ENCODE measurements at regions not wholly inside any gene's neighbourhood (a gene's known extent, or its start where the extent isn't known, plus 50 kb on each side); places are given as distances from the start of the nearest gene placed in this dataset.

DNA sequence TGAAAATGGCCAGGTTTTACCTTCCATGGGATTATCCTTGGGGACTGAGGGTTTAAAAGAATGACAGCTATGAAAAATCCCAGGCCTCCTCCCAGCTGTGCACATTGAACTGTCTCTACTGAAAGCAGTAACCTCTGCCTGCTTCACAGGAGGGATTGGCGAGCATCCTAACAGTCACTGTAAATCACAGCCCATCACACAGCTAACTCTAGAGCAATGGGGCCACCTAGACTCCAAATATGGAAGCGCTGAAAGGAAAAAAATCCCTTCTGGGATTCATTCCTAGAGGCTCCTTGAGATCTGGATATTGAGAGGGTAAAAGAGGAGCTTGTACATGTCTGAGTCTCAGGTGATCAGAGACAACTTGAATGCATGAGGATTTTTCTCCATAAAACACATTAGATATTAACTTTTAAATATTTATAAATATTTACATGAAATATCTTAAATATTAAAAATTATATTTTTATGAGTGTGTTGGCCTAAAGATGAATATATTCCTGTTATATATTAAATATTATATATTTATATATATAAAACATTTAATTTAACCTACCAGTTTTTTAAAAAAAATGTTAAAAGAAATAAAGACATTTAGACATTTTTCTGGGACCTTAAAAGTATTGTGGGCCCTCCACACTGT, 133.8 kb upstream of the SLC24A2 start (continued):
- no peak for TF ChIP-seq CREB1 (IDR thresholded peaks at IDR 0.05)
- no peak for TF ChIP-seq CREB1 (CRISPR knock-in tag; IDR thresholded peaks at IDR 0.05)
- TF ChIP-seq, protein P1, sequence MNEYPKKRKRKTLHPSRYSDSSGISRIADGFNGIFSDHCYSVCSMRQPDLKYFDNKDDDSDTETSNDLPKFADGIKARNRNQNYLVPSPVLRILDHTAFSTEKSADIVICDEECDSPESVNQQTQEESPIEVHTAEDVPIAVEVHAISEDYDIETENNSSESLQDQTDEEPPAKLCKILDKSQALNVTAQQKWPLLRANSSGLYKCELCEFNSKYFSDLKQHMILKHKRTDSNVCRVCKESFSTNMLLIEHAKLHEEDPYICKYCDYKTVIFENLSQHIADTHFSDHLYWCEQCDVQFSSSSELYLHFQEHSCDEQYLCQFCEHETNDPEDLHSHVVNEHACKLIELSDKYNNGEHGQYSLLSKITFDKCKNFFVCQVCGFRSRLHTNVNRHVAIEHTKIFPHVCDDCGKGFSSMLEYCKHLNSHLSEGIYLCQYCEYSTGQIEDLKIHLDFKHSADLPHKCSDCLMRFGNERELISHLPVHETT (CRISPR knock-in tag; conservative IDR thresholded peaks at IDR 0.05 in 1 of 2, IDR thresholded peaks at IDR 0.05 in 1 of 2), result no peak
- peak in 1 of 2 experiments; percentile 42; a peak in 1 of 4 replicates for TF ChIP-seq RCOR1 (IDR thresholded peaks at IDR 0.05; ENCODE audit: borderline replicate concordance in 1 of 2, low read depth in 2 of 2, low read length in 2 of 2)
- TF ChIP-seq, protein P2, sequence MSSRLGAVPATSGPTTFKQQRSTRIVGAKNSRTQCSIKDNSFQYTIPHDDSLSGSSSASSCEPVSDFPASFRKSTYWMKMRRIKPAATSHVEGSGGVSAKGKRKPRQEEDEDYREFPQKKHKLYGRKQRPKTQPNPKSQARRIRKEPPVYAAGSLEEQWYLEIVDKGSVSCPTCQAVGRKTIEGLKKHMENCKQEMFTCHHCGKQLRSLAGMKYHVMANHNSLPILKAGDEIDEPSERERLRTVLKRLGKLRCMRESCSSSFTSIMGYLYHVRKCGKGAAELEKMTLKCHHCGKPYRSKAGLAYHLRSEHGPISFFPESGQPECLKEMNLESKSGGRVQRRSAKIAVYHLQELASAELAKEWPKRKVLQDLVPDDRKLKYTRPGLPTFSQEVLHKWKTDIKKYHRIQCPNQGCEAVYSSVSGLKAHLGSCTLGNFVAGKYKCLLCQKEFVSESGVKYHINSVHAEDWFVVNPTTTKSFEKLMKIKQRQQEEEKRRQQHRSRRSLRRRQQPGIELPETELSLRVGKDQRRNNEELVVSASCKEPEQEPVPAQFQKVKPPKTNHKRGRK (tag; IDR thresholded peaks at IDR 0.05), result no peak
- TF ChIP-seq PHB (CRISPR knock-in tag; IDR thresholded peaks at IDR 0.05), result no peak
- TF ChIP-seq ZNF124 (CRISPR knock-in tag; IDR thresholded peaks at IDR 0.05), result no peak
- no peak for TF ChIP-seq ZNF175 (CRISPR knock-in tag; IDR thresholded peaks at IDR 0.05; ENCODE audit: low read depth)
- peak; percentile 29; the same call in 1 of the 2 replicates for TF ChIP-seq STAG1 (CRISPR knock-in tag; IDR thresholded peaks at IDR 0.05; ENCODE audit: borderline replicate concordance)
- TF ChIP-seq, protein P3, sequence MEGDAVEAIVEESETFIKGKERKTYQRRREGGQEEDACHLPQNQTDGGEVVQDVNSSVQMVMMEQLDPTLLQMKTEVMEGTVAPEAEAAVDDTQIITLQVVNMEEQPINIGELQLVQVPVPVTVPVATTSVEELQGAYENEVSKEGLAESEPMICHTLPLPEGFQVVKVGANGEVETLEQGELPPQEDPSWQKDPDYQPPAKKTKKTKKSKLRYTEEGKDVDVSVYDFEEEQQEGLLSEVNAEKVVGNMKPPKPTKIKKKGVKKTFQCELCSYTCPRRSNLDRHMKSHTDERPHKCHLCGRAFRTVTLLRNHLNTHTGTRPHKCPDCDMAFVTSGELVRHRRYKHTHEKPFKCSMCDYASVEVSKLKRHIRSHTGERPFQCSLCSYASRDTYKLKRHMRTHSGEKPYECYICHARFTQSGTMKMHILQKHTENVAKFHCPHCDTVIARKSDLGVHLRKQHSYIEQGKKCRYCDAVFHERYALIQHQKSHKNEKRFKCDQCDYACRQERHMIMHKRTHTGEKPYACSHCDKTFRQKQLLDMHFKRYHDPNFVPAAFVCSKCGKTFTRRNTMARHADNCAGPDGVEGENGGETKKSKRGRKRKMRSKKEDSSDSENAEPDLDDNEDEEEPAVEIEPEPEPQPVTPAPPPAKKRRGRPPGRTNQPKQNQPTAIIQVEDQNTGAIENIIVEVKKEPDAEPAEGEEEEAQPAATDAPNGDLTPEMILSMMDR (IDR thresholded peaks at IDR 0.05 in 2 of 3, conservative IDR thresholded peaks at IDR 0.05 in 1 of 3; ENCODE audit: insufficient read depth in 2 of 3, low read depth in 1 of 3, low read length in 3 of 3), result peak; percentile 39 to 50 (median 39); a peak in 5 of 6 replicates
- no peak for TF ChIP-seq BHLHE40 (IDR thresholded peaks at IDR 0.05; ENCODE audit: low read length)
- TF ChIP-seq, protein P4, sequence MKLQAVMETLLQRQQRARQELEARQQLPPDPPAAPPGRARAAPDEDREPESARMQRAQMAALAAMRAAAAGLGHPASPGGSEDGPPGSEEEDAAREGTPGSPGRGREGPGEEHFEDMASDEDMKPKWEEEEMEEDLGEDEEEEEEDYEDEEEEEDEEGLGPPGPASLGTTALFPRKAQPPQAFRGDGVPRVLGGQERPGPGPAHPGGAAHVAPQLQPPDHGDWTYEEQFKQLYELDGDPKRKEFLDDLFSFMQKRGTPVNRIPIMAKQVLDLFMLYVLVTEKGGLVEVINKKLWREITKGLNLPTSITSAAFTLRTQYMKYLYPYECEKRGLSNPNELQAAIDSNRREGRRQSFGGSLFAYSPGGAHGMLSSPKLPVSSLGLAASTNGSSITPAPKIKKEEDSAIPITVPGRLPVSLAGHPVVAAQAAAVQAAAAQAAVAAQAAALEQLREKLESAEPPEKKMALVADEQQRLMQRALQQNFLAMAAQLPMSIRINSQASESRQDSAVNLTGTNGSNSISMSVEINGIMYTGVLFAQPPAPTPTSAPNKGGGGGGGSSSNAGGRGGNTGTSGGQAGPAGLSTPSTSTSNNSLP (IDR thresholded peaks at IDR 0.05; ENCODE audit: borderline replicate concordance, low read depth, low read length), result no peak
- no peak for TF ChIP-seq FOXK2 (conservative IDR thresholded peaks at IDR 0.05 in 1 of 2, IDR thresholded peaks at IDR 0.05 in 1 of 2; ENCODE audit: low read depth in 2 of 2)
- TF ChIP-seq THRAP3 (IDR thresholded peaks at IDR 0.05; ENCODE audit: borderline replicate concordance), result no peak
